ENCODE measurements at regions not wholly inside any gene's neighbourhood (a gene's known extent, or its start where the extent isn't known, plus 50 kb on each side); places are given as distances from the start of the nearest gene placed in this dataset.

DNA sequence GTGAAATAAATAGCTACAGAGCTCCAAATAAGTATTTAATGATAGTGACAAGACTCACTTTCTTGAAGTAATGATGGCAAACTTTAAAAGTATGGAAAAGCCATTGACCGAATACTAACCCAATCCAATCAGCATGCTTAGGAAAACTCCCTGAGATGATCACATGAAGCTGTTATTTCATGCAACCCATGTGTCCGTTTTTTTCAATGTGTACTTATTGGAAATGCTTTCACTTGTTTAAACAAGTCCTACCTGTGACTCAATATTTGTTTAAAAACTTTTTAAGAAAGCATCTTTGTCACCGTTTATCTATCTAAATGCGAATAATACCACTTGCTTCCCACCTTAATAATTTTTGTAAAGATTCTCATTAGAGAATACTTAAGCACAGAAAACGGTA lies 185.8 kb downstream of the NRIP1 start:
- H3K27ac ChIP-seq (ENCODE audit: low read length): peak overlapping the region; percentile 94
- H3K4me1 ChIP-seq (ENCODE audit: insufficient read depth, low read length): peaks cover 83% of the 10 kb centered on the region
- ATAC-seq: peak; percentile 23
- H3K9me3 ChIP-seq (ENCODE audit: low read length): no peaks in the 10 kb centered on the region
- H2AFZ ChIP-seq (ENCODE audit: low read length): peak overlapping the region; percentile 3; the same call in 1 of the 2 replicates
- DNase-seq: peak; percentile 90
- no peaks in the 10 kb centered on the region for H3K27me3 ChIP-seq (ENCODE audit: low read length)
- H3K4me3 ChIP-seq (ENCODE audit: low read length): peak overlapping the region; percentile 22; the same call in 1 of the 2 replicates
- peaks cover 12% of the 10 kb centered on the region; the same call in 1 of the 2 replicates for H3K79me2 ChIP-seq (ENCODE audit: low read length)
- no peaks in the 10 kb centered on the region; the same call in 1 of the 2 replicates for H3K36me3 ChIP-seq (ENCODE audit: low read depth, low read length)
- intact Hi-C loops (cut with micrococcal nuclease): loop anchor here (1.0 to 5.0 kb wide), 6 partner anchors 14 to 603 kb away; no protein-coding TSS in a partner anchor
- peak overlapping the region; percentile 77 for H3K9ac ChIP-seq (ENCODE audit: low read length)
- H3K4me2 ChIP-seq (ENCODE audit: low read length): peak overlapping the region; percentile 60
- H4K20me1 ChIP-seq (ENCODE audit: low read length): no peaks in the 10 kb centered on the region
- BruUV-seq (replicated peaks): no TSS peak
- CTCF ChIA-PET: interaction anchor here (0.6 to 1.1 kb wide), 4 partner anchors 14 to 606 kb away, joined by 3 to 7 read pairs (median 4); no protein-coding TSS in a partner anchor
- H3K9me2 ChIP-seq (replicated peaks; ENCODE audit: low read length): no peaks in the 10 kb centered on the region
- TF ChIP-seq, protein P1, sequence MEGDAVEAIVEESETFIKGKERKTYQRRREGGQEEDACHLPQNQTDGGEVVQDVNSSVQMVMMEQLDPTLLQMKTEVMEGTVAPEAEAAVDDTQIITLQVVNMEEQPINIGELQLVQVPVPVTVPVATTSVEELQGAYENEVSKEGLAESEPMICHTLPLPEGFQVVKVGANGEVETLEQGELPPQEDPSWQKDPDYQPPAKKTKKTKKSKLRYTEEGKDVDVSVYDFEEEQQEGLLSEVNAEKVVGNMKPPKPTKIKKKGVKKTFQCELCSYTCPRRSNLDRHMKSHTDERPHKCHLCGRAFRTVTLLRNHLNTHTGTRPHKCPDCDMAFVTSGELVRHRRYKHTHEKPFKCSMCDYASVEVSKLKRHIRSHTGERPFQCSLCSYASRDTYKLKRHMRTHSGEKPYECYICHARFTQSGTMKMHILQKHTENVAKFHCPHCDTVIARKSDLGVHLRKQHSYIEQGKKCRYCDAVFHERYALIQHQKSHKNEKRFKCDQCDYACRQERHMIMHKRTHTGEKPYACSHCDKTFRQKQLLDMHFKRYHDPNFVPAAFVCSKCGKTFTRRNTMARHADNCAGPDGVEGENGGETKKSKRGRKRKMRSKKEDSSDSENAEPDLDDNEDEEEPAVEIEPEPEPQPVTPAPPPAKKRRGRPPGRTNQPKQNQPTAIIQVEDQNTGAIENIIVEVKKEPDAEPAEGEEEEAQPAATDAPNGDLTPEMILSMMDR (conservative IDR thresholded peaks at IDR 0.05; ENCODE audit: low read depth, low read length): no peak
- TF ChIP-seq EZH2 (IDR thresholded peaks at IDR 0.05; ENCODE audit: low read length, unreplicated experiment): no peak
- TF ChIP-seq EZH2phosphoT487 (IDR thresholded peaks at IDR 0.05; ENCODE audit: borderline replicate concordance, low read length): no peak
- H3F3A ChIP-seq (ENCODE audit: low read length, unreplicated experiment): peaks cover 16% of the 10 kb centered on the region
- POLR2A ChIA-PET (ENCODE audit: unreplicated experiment): interaction anchor here (0.6 kb wide), 1 partner anchor 970 kb away, joined by 5 read pairs; no protein-coding TSS in a partner anchor

DNA sequence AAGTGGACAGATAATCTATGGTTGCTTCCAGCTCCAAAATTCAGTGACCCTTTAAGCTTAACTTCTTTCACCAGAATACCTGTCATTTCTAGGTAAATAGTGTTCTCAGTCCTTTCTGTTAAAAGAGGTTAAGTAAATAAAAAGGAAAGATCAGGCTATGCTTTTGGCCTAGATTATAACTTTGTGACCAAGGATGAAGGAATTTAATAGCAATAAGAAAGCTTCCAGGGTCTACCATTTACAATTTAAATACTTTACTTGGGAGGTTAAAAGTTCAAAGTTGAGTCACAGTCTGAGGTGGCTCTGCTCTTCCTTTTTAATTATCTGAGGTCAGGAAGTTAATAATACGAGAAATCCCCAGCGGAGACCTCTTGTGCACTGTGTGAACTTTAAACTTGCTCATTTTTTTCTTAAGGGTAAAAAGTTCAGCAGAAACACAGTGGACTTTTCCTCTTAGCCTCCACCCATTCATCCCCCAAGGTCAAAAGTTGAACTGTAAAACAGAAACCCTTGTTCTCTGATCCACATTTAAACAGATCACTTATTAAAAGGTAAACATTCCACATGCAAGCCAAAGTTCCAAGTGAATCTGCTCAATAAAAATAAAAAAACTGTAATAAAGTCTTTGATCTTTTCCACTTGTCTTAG lies 187.1 kb downstream of the NRIP1 start:
- no peaks in the 10 kb centered on the region for H3K9me2 ChIP-seq (replicated peaks; ENCODE audit: low read length)
- no peak overlapping the region for H2AFZ ChIP-seq (ENCODE audit: low read length)
- CTCF ChIA-PET: interaction anchor here (0.8 kb wide), 1 partner anchor 187 kb away, joined by 4 read pairs; the partner anchor contains the start of gene NRIP1
- peaks cover 12% of the 10 kb centered on the region; the same call in 1 of the 2 replicates for H3K79me2 ChIP-seq (ENCODE audit: low read length)
- no peaks in the 10 kb centered on the region for H4K20me1 ChIP-seq (ENCODE audit: low read length)
- peaks cover 16% of the 10 kb centered on the region for H3F3A ChIP-seq (ENCODE audit: low read length, unreplicated experiment)
- H3K4me1 ChIP-seq (ENCODE audit: insufficient read depth, low read length): peaks cover 88% of the 10 kb centered on the region
- peak overlapping the region; percentile 77 for H3K9ac ChIP-seq (ENCODE audit: low read length)
- POLR2A ChIA-PET (ENCODE audit: unreplicated experiment): interaction anchor here (0.5 to 0.7 kb wide), 2 partner anchors 70 to 187 kb away, joined by 3 read pairs; partner anchors contain the start of gene NRIP1
- no peaks in the 10 kb centered on the region for H3K36me3 ChIP-seq (ENCODE audit: low read depth, low read length)
- H3K4me3 ChIP-seq (ENCODE audit: low read length): peak overlapping the region; percentile 35
- no peaks in the 10 kb centered on the region for H3K9me3 ChIP-seq (ENCODE audit: low read length)
- DNase-seq: peak; percentile 97
- H3K27ac ChIP-seq (ENCODE audit: low read length): peak overlapping the region; percentile 94
- peak; percentile 62 for ATAC-seq
- no peaks in the 10 kb centered on the region for H3K27me3 ChIP-seq (ENCODE audit: low read length)
- no TSS peak for BruUV-seq (replicated peaks)
- no peak for TF ChIP-seq EZH2 (IDR thresholded peaks at IDR 0.05; ENCODE audit: low read length, unreplicated experiment)
- TF ChIP-seq, protein P1 (conservative IDR thresholded peaks at IDR 0.05; ENCODE audit: low read depth, low read length): no peak
- TF ChIP-seq EZH2phosphoT487 (IDR thresholded peaks at IDR 0.05; ENCODE audit: borderline replicate concordance, low read length): no peak
- intact Hi-C loops (cut with micrococcal nuclease): loop anchor here (2.0 to 5.0 kb wide), 5 partner anchors 13 to 605 kb away; no protein-coding TSS in a partner anchor
- H3K4me2 ChIP-seq (ENCODE audit: low read length): peak overlapping the region; percentile 60

DNA sequence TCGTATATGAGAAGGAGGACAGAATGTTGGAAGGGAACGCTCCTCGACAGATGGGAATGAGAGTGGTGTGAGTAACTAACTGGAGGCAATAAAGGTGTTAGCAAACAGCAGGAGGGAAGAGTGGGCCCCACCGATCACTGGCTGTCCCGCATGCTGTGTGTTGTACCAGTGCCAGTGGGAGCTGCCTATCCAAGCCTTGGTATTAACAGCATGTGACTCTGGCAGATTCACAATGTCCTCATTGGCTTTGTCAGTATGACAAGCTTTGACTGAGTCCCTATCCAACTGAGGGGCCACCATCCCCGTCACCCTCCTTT lies 188.3 kb downstream of the NRIP1 start:
- H3K36me3 ChIP-seq (ENCODE audit: low read depth, low read length): no peaks in the 10 kb centered on the region
- H3K27ac ChIP-seq (ENCODE audit: low read length): peak overlapping the region; percentile 94
- CTCF ChIA-PET: no interaction called here
- H3K9me2 ChIP-seq (replicated peaks; ENCODE audit: low read length): no peaks in the 10 kb centered on the region
- H3F3A ChIP-seq (ENCODE audit: low read length, unreplicated experiment): peaks cover 16% of the 10 kb centered on the region
- no peak overlapping the region; the same call in 1 of the 2 replicates for H3K4me2 ChIP-seq (ENCODE audit: low read length)
- H3K9ac ChIP-seq (ENCODE audit: low read length): peak overlapping the region; percentile 49
- DNase-seq (no peak), ATAC-seq (no peak)
- no peak overlapping the region for H3K4me3 ChIP-seq (ENCODE audit: low read length)
- no TSS peak for BruUV-seq (replicated peaks)
- H3K27me3 ChIP-seq (ENCODE audit: low read length): no peaks in the 10 kb centered on the region
- intact Hi-C loops (cut with micrococcal nuclease): loop anchor here (5.0 kb wide), 3 partner anchors 316 to 606 kb away; no protein-coding TSS in a partner anchor
- no peak for TF ChIP-seq EZH2phosphoT487 (IDR thresholded peaks at IDR 0.05; ENCODE audit: borderline replicate concordance, low read length)
- TF ChIP-seq EZH2 (IDR thresholded peaks at IDR 0.05; ENCODE audit: low read length, unreplicated experiment): no peak
- POLR2A ChIA-PET (ENCODE audit: unreplicated experiment): no interaction called here
- H3K9me3 ChIP-seq (ENCODE audit: low read length): no peaks in the 10 kb centered on the region
- no peaks in the 10 kb centered on the region for H4K20me1 ChIP-seq (ENCODE audit: low read length)
- peaks cover 12% of the 10 kb centered on the region; the same call in 1 of the 2 replicates for H3K79me2 ChIP-seq (ENCODE audit: low read length)
- H2AFZ ChIP-seq (ENCODE audit: low read length): peak overlapping the region; percentile 31; the same call in 1 of the 2 replicates
- H3K4me1 ChIP-seq (ENCODE audit: insufficient read depth, low read length): peaks cover 84% of the 10 kb centered on the region
